T-helper 2 cell treated with Interferon-gamma antibody and Interleukin-4, amounts not matched to agents 5 μg/mL and 100 μg/mL, for 36 hours (primary cell): ENCODE measurements at regions not wholly inside any gene's neighbourhood (a gene's known extent, or its start where the extent isn't known, plus 50 kb on each side); places are given as distances from the start of the nearest gene placed in this dataset.

Source experiments
- DNase-seq: peaks from one replicate; pipeline ENCODE4 v3.0.0; 2021; ENCODE audit warnings: low spot score
- H3K27ac Mint-ChIP-seq: one replicate; pipeline ENCODE4 v1.8.0; 2021; ENCODE audit warnings: mild to moderate bottlenecking, mixed read lengths
- H3K27me3 Mint-ChIP-seq: one replicate; pipeline ENCODE4 v1.8.0; 2021; ENCODE audit warnings: low read depth, mixed read lengths
- H3K36me3 Mint-ChIP-seq: one replicate; pipeline ENCODE4 v1.8.0; 2021; ENCODE audit warnings: low read depth, mixed read lengths
- H3K4me1 Mint-ChIP-seq: one replicate; pipeline ENCODE4 v1.8.0; 2021; ENCODE audit warnings: low read depth, mixed read lengths
- H3K4me3 Mint-ChIP-seq: one replicate; pipeline ENCODE4 v1.8.0; 2022; ENCODE audit warnings: mild to moderate bottlenecking, moderate library complexity, mixed read lengths
- H3K9me3 Mint-ChIP-seq: one replicate; pipeline ENCODE4 v1.8.0; 2021; ENCODE audit warnings: mixed read lengths

DNA sequence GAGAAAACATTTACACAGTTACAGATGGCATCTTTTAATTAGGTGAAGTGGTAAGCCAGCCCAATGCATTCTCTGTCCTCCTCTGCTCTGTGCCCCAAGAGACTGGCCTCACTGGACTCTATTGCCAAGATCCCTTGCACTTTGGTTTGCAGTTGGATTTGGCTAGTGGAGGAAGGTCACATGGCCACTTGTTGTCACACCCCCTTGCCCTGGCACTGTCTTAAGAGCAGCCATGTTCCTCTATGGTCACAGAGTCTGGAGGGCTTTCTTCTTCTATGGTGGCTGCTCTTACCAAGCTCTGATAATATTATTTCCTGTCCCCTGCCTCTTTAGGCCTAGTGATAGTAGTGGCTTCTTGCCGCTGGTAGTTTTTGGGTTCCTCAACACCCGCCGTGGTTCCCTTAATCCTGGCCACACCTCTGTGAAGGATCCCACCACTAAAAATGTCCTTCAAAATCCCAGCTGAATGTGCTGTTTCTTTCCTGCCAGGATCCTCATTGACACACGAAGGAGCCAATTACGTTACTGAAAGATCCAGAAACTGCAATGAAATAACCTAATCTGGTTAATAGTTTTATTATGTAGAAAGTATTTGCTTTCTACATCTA lies 111.1 kb downstream of the CDC42EP3 start:
- no peak for DNase-seq
- H3K36me3 Mint-ChIP-seq, result no peaks in the 10 kb centered on the region
- no peak overlapping the region for H3K4me3 Mint-ChIP-seq
- H3K9me3 Mint-ChIP-seq, result no peaks in the 10 kb centered on the region
- H3K4me1 Mint-ChIP-seq, result peaks cover 28% of the 10 kb centered on the region
- no peaks in the 10 kb centered on the region for H3K27me3 Mint-ChIP-seq
- no peak overlapping the region for H3K27ac Mint-ChIP-seq

DNA sequence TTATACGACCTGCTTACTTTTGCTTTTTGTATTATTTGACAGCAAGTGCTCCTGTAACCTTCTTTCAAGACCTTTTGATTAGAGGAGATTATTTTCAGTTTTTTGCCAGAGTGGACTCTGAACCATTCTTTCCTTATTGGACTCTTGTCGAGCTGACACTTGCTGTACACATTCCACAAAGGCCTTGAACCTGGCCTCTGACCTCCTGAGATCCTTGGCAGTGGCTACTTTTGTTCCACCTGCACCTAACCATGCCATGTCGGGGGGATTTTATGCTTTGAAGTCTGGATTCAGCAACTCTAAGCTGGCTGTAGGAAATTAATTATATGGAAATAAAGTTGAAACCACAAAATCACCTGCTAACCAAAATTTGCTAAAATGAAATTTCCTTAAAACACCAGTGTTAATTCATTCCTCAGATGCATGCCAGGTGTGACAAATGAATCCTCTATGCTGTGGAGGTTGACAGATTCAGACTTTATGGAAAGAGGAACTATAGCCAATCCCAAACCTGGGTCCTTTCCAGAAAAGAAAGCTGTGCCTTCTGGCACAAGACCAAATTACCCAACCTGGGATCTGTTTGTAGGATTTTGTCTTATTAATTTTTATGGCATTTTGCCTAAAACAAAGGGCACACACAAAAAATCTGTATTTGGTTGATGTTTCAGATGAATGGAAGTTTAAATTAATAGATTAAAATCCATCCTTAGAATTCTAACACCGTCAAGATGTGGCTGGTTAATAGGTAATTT lies 110.4 kb downstream of the CDC42EP3 start:
- DNase-seq, result no peak
- peaks cover 28% of the 10 kb centered on the region for H3K4me1 Mint-ChIP-seq
- no peak overlapping the region for H3K4me3 Mint-ChIP-seq
- no peaks in the 10 kb centered on the region for H3K27me3 Mint-ChIP-seq
- H3K9me3 Mint-ChIP-seq, result no peaks in the 10 kb centered on the region
- H3K36me3 Mint-ChIP-seq, result no peaks in the 10 kb centered on the region
- no peak overlapping the region for H3K27ac Mint-ChIP-seq

DNA sequence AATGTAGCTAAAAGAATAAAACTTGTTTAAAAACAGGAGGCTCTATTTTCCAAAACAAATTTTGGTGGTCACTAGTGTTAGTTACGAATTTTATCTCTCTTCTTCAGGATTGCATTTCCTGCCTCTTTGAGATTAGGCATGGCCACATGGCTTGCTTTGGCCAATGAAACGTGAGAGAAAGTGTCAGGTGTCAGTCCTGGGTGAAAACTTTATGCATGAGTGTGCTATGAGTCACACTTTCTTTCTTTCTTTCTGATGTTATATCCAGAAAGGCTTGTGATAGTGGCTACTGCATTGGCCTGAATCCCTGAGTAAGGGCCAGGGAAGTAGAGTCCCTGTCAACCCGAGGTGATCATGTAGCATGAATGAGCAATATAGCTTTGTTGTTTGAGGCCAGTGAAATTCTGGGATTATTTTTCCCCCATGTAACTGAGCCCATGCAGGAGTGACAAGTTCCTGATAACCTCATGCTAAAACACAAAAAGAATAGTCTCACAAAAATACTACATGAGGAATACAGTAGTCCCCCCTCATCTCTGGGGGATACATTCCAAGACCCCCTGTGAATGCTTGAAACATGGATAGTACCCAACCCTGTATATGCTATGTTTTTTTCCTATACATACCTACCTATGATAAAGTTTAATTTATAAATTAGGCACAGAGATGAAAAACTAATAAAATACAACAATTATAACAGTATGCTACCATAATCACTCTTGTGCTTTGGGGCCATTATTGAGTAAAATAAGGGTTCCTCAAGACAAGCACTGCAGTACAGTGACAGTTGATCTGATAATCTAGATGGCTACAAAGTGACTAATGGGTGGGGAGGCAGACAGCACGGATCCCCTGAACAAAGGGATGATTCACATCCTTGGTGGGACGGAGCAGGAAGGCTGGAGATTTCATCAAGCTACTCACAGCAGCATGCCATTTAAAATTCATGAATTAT lies 109.5 kb downstream of the CDC42EP3 start:
- Mint-ChIP-seq H3K9me3 (no peaks in the 10 kb centered on the region), H3K36me3 (no peaks in the 10 kb centered on the region), H3K27me3 (no peaks in the 10 kb centered on the region), H3K4me1 (peaks cover 28% of the 10 kb centered on the region), H3K27ac (peak overlapping the region; percentile 67), H3K4me3 (no peak overlapping the region)
- DNase-seq, result peak; percentile 37

DNA sequence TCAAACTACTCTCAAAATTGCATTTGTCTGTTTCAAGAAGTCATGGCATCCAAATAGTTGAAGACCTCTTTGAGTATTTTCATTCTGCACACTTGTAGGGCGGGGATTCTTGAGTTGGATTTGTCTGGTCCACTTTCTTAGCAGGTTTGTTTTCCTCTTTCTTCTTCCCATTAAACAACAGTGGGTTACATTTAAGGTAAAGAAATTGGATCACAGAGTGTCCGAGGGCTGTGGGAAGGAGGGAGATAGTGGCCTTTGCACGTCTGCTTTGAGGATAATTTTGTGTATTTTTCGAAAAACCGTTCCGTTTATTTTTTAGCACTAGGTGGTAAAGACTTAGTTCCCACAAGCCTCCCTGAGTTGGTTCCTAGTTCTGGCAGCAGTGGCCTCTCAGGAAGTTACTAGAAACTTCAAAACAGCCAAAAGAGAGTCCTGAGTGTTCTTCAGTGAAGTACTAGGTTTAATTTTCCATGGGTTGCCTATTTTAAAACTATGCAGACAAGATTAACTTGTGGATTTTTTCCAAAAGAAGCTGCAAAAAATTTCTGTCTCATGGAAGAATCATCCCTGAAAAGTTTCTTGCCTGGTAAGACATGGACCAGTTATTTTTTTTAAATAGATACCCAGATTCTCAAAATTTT lies 107.9 kb downstream of the CDC42EP3 start:
- Mint-ChIP-seq H3K27me3 (no peaks in the 10 kb centered on the region), H3K4me1 (peaks cover 28% of the 10 kb centered on the region)

DNA sequence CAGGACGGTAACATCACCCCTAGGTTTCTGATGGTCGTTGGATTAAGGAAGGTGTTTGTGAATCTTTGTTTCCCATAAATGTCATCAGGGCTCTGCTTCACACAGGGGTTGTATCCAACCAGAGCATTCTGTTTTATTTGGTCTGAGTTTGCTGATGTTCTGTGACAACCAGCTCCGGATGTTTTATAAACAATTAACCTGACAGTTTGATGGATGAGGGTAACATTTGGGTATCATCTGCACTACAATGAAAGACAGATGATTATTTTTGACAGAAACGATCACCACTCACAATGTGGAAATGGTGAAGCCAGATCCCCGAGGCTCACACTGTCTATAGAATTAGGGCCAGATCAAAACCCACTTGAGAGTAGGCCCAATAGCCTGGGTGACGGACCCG lies 107.1 kb downstream of the CDC42EP3 start:
- Mint-ChIP-seq H3K36me3 (no peaks in the 10 kb centered on the region), H3K4me3 (no peak overlapping the region), H3K27me3 (peaks cover 2% of the 10 kb centered on the region), H3K27ac (no peak overlapping the region), H3K9me3 (no peaks in the 10 kb centered on the region), H3K4me1 (peaks cover 30% of the 10 kb centered on the region)
- DNase-seq, result no peak

More for the DNA sequence above, 107.9 kb downstream of the CDC42EP3 start:
- H3K36me3 Mint-ChIP-seq, result no peaks in the 10 kb centered on the region
- no peak overlapping the region for H3K27ac Mint-ChIP-seq
- DNase-seq, result no peak
- H3K4me3 Mint-ChIP-seq, result no peak overlapping the region
- no peaks in the 10 kb centered on the region for H3K9me3 Mint-ChIP-seq

DNA sequence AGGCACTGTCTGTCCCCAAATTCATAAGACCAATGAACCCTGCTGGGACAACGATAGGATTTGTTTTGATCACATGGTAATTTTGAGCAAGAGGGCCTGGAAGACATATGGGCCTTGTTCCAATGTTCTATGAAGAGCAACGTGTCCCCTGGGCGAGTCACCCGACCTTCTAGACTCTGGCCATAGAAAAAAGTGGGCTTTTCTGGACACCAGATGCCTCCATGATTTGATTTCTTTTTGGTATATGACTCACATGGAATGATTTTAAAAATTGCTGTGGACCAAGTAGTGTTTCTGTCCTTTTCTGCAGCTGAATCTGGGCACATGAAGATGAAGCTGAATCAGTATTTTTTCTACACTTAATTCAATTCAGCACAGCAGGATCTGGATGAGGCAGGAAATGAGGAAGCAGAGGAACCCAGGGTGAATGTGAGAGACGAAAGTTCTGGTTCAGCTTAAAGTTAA lies 104.9 kb downstream of the CDC42EP3 start:
- H3K4me3 Mint-ChIP-seq, result no peak overlapping the region
- DNase-seq, result no peak
- H3K4me1 Mint-ChIP-seq, result peaks cover 28% of the 10 kb centered on the region
- H3K36me3 Mint-ChIP-seq, result no peaks in the 10 kb centered on the region
- H3K27ac Mint-ChIP-seq, result no peak overlapping the region
- peaks cover 9% of the 10 kb centered on the region for H3K27me3 Mint-ChIP-seq
- H3K9me3 Mint-ChIP-seq, result no peaks in the 10 kb centered on the region

DNA sequence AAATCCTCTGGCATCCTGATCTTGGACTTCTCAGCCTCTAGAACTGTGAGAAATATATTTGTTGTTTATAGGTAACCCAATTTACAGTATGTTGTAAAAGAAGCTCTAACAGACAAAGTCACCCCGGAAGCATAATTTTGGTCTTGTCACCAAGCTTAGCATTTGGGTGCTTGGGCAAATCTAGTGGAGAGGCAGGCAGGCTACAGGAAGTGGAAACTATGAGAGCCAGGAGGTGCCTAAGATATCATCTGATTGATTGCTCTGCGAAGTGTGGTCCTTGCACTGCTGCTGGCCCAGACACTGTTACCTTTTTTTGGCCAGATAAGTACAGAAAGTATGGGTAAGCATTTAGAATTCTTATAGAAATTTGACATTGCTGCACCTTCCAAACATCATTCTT lies 102.9 kb downstream of the CDC42EP3 start:
- Mint-ChIP-seq H3K4me3 (peak overlapping the region; percentile 37), H3K27ac (peak overlapping the region; percentile 44), H3K9me3 (no peaks in the 10 kb centered on the region)

DNA sequence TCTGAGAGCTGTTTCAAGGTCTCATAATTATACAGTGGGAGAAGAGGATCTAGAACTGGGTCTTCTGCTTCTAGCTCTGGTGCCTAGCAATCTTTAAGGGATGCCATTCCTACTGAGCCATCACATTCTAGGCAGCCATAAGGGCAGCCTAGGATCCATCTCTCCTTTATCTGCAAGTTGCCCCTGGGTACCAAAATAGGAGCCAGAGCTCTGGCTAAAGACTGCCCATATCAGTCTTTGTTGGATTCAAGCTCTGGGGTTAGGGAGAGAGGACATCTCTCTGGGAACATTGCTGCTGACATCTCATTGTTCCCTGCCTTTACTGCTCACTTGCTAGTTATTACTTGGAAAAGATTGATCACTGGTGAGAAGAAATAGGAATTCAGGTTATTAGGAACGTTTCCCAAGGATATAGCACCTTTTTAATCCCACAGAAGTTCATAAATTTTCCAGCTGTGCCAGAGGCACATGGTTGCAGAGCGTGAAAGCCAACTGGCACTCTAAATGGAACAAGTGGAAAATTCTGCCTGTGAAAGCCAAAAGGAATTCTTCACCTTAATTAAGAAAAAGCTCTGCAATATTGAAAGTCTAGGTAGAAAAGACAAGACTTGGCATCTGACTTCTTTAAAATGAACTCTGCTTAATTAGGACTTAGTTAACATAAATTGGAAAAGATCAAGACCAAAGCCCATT lies 102.2 kb downstream of the CDC42EP3 start:
- no peaks in the 10 kb centered on the region for H3K9me3 Mint-ChIP-seq
- H3K36me3 Mint-ChIP-seq, result no peaks in the 10 kb centered on the region
- H3K4me3 Mint-ChIP-seq, result peak overlapping the region; percentile 37
- H3K27me3 Mint-ChIP-seq, result peaks cover 9% of the 10 kb centered on the region
- DNase-seq, result no peak
- no peak overlapping the region for H3K27ac Mint-ChIP-seq
- H3K4me1 Mint-ChIP-seq, result peaks cover 17% of the 10 kb centered on the region

More for the DNA sequence above, 102.9 kb downstream of the CDC42EP3 start:
- Mint-ChIP-seq H3K36me3 (no peaks in the 10 kb centered on the region), H3K4me1 (peaks cover 14% of the 10 kb centered on the region), H3K27me3 (peaks cover 9% of the 10 kb centered on the region)
- no peak for DNase-seq

DNA sequence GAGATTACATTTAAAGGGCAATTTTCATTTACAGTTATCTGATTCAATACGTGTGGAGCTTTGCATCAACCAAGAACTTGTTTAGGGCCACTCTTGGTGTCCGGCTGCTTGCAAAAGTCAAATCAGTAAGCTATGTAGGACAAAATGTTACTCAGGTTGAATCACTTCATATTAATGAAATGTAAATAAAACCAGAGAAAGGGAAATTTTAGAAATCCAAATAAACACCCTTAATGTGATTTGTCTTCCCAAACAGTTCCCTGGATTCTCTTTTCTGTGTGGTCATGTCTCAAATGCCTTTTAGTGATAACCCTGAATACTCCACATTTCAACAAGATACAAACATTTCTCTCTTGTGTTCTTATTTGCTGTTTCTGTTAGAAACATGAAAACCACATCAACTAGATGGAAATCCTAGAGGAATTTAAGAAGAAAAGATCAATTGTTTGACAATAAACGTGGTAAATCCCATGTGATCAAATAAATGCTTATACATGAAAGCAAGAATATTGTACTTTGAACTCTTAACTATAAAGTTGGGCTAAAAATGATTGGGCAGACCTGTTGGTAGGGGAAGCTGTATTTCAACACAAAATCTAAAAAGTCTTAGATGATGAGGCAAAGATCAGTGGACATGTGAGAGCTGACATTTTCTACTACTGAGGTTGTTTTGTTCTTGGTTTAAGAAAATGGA lies 101.3 kb downstream of the CDC42EP3 start:
- Mint-ChIP-seq H3K4me1 (peaks cover 18% of the 10 kb centered on the region), H3K4me3 (no peak overlapping the region), H3K27me3 (peaks cover 9% of the 10 kb centered on the region), H3K27ac (no peak overlapping the region), H3K36me3 (no peaks in the 10 kb centered on the region), H3K9me3 (no peaks in the 10 kb centered on the region)
- no peak for DNase-seq

DNA sequence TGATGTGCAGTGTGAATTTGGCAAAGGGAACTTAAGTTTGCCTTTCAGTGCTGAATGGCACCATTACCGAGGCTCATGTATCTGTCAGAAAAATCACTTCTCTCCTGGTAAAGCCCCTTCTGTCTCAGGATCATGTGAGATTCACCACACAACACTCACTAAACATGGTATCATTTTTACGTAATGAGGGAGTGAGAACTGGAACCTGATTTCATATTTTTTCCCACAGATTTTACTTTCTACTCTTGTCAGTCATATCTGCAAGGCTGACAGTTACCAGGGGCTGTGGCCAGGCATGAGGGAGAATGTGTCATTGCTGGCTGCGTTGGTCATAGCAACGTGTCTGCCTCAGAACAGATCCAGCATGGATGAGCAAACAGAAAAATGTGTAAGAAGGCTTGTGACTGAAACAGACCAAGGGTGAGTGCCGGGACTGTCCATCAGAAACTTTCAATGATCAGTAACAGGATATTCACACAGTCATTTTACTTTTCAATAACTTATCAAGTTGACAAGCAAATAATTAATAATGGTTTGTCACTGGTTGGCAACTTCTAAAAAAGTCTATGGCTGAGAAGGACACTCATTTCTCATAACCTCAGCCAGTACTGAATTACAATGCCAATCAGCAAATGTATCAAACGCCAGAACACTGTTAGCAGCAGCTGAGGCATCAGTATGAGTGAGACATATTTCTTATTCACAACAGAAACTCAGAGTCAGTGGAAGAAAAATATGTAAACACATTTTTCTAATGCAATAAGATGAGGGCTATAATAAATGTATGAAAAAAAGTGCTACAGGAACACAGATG lies 100.5 kb downstream of the CDC42EP3 start:
- Mint-ChIP-seq H3K27ac (no peak overlapping the region), H3K4me1 (peaks cover 18% of the 10 kb centered on the region), H3K27me3 (peaks cover 9% of the 10 kb centered on the region), H3K36me3 (no peaks in the 10 kb centered on the region), H3K4me3 (no peak overlapping the region), H3K9me3 (no peaks in the 10 kb centered on the region)
- DNase-seq, result peak; percentile 62

DNA sequence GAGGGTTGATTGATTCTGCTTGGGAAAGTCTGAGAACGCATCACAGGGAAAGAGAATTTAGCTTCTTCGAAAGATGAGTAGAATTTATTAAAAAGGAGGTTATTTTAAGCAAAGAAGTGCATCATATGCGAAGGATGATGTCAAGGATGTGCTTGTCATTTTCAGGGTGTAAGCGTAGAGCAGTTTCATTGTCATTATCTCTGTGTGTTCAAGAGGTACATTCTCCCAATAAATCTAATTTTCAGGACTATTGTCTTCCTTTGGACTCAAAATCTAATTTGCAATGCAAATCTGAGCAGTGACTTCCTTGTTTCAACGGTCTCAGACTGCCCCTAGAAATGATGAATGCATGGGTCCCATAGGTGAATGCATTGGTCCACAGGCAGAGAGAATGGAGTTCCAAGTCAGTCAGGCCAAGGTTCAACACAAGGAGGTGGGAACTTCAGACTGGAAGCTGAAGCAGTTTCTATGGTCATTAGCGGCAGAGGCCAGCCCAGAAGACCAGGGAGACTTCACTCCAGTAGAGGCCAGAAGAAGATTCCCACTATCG lies 99.8 kb downstream of the CDC42EP3 start:
- Mint-ChIP-seq H3K9me3 (peaks cover 6% of the 10 kb centered on the region), H3K27ac (no peak overlapping the region), H3K4me3 (no peak overlapping the region), H3K4me1 (peaks cover 18% of the 10 kb centered on the region), H3K36me3 (no peaks in the 10 kb centered on the region), H3K27me3 (peaks cover 9% of the 10 kb centered on the region)
- no peak for DNase-seq
